ENCODE measurements at regions not wholly inside any gene's neighbourhood (a gene's known extent, or its start where the extent isn't known, plus 50 kb on each side); places are given as distances from the start of the nearest gene placed in this dataset.

DNA sequence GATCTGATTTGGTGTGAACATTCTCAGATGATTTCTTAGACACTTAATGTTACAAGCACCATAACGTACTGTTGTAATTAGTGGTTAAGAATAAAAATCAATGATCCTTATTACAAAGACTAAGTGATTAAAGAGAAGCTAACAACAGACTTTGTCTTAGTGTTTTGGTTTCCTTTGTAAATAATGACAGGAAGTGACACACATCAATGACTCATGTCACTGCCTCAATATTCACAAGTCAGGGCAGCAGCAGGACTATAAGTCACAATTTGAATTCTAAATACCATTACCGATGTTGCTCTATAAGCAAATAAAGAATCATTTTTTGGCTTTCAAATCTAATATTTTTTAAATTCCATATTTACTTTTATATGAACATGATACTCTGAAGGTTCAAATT lies 115.8 kb upstream of the FAT4 start:
- no peaks in the 10 kb centered on the region; the same call in 1 of the 2 replicates for H3K23me2 ChIP-seq (ENCODE audit: low read depth, low read length)
- no peak for TF ChIP-seq ASH2L (IDR thresholded peaks at IDR 0.05; ENCODE audit: low read length)
- TF ChIP-seq PHF8 (conservative IDR thresholded peaks at IDR 0.05; ENCODE audit: low read depth, low read length) = no peak
- TF ChIP-seq RXRA (IDR thresholded peaks at IDR 0.05; ENCODE audit: insufficient read depth, low read depth, low read length) = no peak
- no peak for TF ChIP-seq KDM4A (IDR thresholded peaks at IDR 0.05; ENCODE audit: low read depth, low read length, severe bottlenecking)
- TF ChIP-seq CBX8 (IDR thresholded peaks at IDR 0.05; ENCODE audit: borderline replicate concordance, low read depth, low read length) = no peak
- TF ChIP-seq YY1 (IDR thresholded peaks at IDR 0.05; ENCODE audit: low read depth, low read length) = no peak
- no peak for TF ChIP-seq TBP (IDR thresholded peaks at IDR 0.05; ENCODE audit: low read depth, low read length)
- no peak for TF ChIP-seq CREB1 (IDR thresholded peaks at IDR 0.05)
- TF ChIP-seq GABPA (IDR thresholded peaks at IDR 0.05; ENCODE audit: borderline replicate concordance, insufficient read depth, low read length) = no peak
- no peak for TF ChIP-seq CTBP2 (IDR thresholded peaks at IDR 0.05; ENCODE audit: borderline replicate concordance, insufficient read depth, insufficient read length, low read length)
- no peak for TF ChIP-seq ZNF274 (IDR thresholded peaks at IDR 0.05; ENCODE audit: borderline replicate concordance, extremely low read depth, low read length)
- TF ChIP-seq POU5F1 (IDR thresholded peaks at IDR 0.05; ENCODE audit: low read depth, low read length) = no peak
- TF ChIP-seq SIRT6 (IDR thresholded peaks at IDR 0.05; ENCODE audit: low read length) = no peak
- TF ChIP-seq CEBPB (IDR thresholded peaks at IDR 0.05; ENCODE audit: low read depth, low read length) = no peak
- no peak for TF ChIP-seq BACH1 (IDR thresholded peaks at IDR 0.05; ENCODE audit: low read length)
- no peak for TF ChIP-seq BCL11A (IDR thresholded peaks at IDR 0.05; ENCODE audit: low read depth in 2 of 2, low read length in 2 of 2)
- TF ChIP-seq SUZ12 (IDR thresholded peaks at IDR 0.05; ENCODE audit: low read length) = no peak
- no peak overlapping the region for H2BK5ac ChIP-seq (ENCODE audit: low read depth, low read length)
- H4K5ac ChIP-seq (ENCODE audit: insufficient read length, low read depth, low read length) = no peak overlapping the region
- H3K4ac ChIP-seq (replicated peaks; ENCODE audit: insufficient read length, low read depth, low read length) = no peak overlapping the region
- no peak overlapping the region for H3K9ac ChIP-seq (replicated peaks in 1 of 4; ENCODE audit: extremely low read depth in 1 of 4, low read depth in 3 of 4, low read length in 3 of 4)
- H4K20me1 ChIP-seq (replicated peaks in 1 of 2; ENCODE audit: control insufficient read depth in 1 of 2, insufficient read depth in 2 of 2, low read length in 2 of 2) = no peaks in the 10 kb centered on the region
- no peak overlapping the region for H3K56ac ChIP-seq (replicated peaks; ENCODE audit: insufficient read length, low read depth, low read length)
- no peak overlapping the region for H2BK15ac ChIP-seq (ENCODE audit: low read length)
- no peak overlapping the region for H3K4me3 ChIP-seq (ENCODE audit: extremely low read depth in 1 of 4, insufficient read depth in 2 of 4, low read depth in 3 of 4, low read length in 4 of 4)
- no peaks in the 10 kb centered on the region for H3K36me3 ChIP-seq (ENCODE audit: control insufficient read depth in 2 of 4, insufficient read depth in 4 of 4, low read length in 3 of 4)
- ChIA-PET POLR2A (ENCODE audit: partially characterized antibody) (no interaction called here), CTCF (ENCODE audit: partially characterized antibody) (no interaction called here)
- DNase-seq (ENCODE audit: low read depth in 1 of 2, low spot score in 2 of 2) = no peak
- H4K8ac ChIP-seq (ENCODE audit: extremely low read depth, insufficient read depth, low read length) = no peak overlapping the region
- no peaks in the 10 kb centered on the region for H3K79me1 ChIP-seq (ENCODE audit: low read depth, low read length)
- no peaks in the 10 kb centered on the region for H3K9me3 ChIP-seq (ENCODE audit: insufficient read depth in 2 of 2, low read depth in 1 of 2, low read length in 1 of 2)
- no peak overlapping the region for H2BK20ac ChIP-seq (ENCODE audit: low read length)
- no peak overlapping the region for H3K18ac ChIP-seq (ENCODE audit: extremely low read depth, low read length)
- no peaks in the 10 kb centered on the region for H3K27me3 ChIP-seq (replicated peaks in 1 of 4; ENCODE audit: control insufficient read depth in 3 of 4, extremely low read depth in 1 of 4, insufficient read depth in 3 of 4, low read length in 3 of 4)
- no peaks in the 10 kb centered on the region for H3K4me1 ChIP-seq (replicated peaks in 1 of 4; ENCODE audit: control insufficient read depth in 3 of 4, insufficient read depth in 4 of 4, low read length in 3 of 4)
- no peak overlapping the region for H2AFZ ChIP-seq (ENCODE audit: low read length)
- H2BK12ac ChIP-seq (ENCODE audit: low read depth, low read length) = no peak overlapping the region
- no peak overlapping the region for H4K91ac ChIP-seq (replicated peaks; ENCODE audit: insufficient read length, low read length)
- H2AK5ac ChIP-seq (ENCODE audit: low read depth, low read length) = no peak overlapping the region
- no peak for FAIRE-seq
- no peak overlapping the region for H3K14ac ChIP-seq (ENCODE audit: insufficient read length)
- WGBS, 2 experiments (ENCODE audit: extremely low coverage in 1 of 2, insufficient coverage in 1 of 2, insufficient read length in 1 of 2, insufficient replicate concordance in 2 of 2, low coverage in 1 of 2, low lambda C conversion rate in 2 of 2, missing lambda C conversion rate in 1 of 2) = 90% methylated on average over 2 of the region's 2 CpGs; no CpG with 5 or more reads in 1 of the 2 experiments
- H3K27ac ChIP-seq (ENCODE audit: low read depth, low read length) = no peak overlapping the region
- no peaks in the 10 kb centered on the region for H3K79me2 ChIP-seq (ENCODE audit: control insufficient read depth in 1 of 2, insufficient read depth in 2 of 2, low read length in 2 of 2)
- no peak overlapping the region for H3K23ac ChIP-seq (ENCODE audit: insufficient read length)
- H2BK120ac ChIP-seq (replicated peaks; ENCODE audit: low read depth, low read length) = no peak overlapping the region
- H3K4me2 ChIP-seq (ENCODE audit: insufficient read depth in 1 of 2, low read depth in 2 of 2, low read length in 2 of 2) = no peak overlapping the region

All from H1 (cell line).